Immature natural killer cell (primary cell): ENCODE measurements at regions not wholly inside any gene's neighbourhood (a gene's known extent, or its start where the extent isn't known, plus 50 kb on each side); places are given as distances from the start of the nearest gene placed in this dataset.

Experiments
- DNase-seq, 3 donors: peaks; one replicate each; pipeline ENCODE4 v3.0.0; 2022; ENCODE audit warnings: mixed read lengths in 1 of 3
- H3K27ac Mint-ChIP-seq, 6 donors: one replicate each; pipeline ENCODE4 v1.8.0; 2020; ENCODE audit warnings: mixed read lengths in 6 of 6, mild to moderate bottlenecking in 5 of 6, inconsistent platforms in 4 of 6, moderate library complexity in 3 of 6
- H3K27me3 Mint-ChIP-seq, 3 donors: one replicate each; pipeline ENCODE4 v1.8.0; 2020 to 2021; ENCODE audit warnings: low read depth in 3 of 3, mild to moderate bottlenecking in 3 of 3, mixed read lengths in 3 of 3, moderate library complexity in 3 of 3, inconsistent platforms in 1 of 3
- H3K36me3 Mint-ChIP-seq, 3 donors: one replicate each; pipeline ENCODE4 v1.8.0; 2020; ENCODE audit warnings: mixed read lengths in 3 of 3, inconsistent platforms in 2 of 3, mild to moderate bottlenecking in 2 of 3
- H3K4me1 Mint-ChIP-seq, 2 donors: one replicate each; pipeline ENCODE4 v1.8.0; 2020; ENCODE audit warnings: inconsistent platforms in 2 of 2, mild to moderate bottlenecking in 2 of 2, mixed read lengths in 2 of 2, moderate library complexity in 1 of 2
- H3K4me3 Mint-ChIP-seq, 5 donors: one replicate each; pipeline ENCODE4 v1.8.0; 2020; ENCODE audit warnings: mild to moderate bottlenecking in 5 of 5, mixed read lengths in 5 of 5, inconsistent platforms in 3 of 5, moderate library complexity in 3 of 5
- H3K9me3 Mint-ChIP-seq, 6 donors: one replicate each; pipeline ENCODE4 v1.8.0; 2020; ENCODE audit warnings: mild to moderate bottlenecking in 6 of 6, mixed read lengths in 6 of 6, inconsistent platforms in 4 of 6, moderate library complexity in 3 of 6

DNA sequence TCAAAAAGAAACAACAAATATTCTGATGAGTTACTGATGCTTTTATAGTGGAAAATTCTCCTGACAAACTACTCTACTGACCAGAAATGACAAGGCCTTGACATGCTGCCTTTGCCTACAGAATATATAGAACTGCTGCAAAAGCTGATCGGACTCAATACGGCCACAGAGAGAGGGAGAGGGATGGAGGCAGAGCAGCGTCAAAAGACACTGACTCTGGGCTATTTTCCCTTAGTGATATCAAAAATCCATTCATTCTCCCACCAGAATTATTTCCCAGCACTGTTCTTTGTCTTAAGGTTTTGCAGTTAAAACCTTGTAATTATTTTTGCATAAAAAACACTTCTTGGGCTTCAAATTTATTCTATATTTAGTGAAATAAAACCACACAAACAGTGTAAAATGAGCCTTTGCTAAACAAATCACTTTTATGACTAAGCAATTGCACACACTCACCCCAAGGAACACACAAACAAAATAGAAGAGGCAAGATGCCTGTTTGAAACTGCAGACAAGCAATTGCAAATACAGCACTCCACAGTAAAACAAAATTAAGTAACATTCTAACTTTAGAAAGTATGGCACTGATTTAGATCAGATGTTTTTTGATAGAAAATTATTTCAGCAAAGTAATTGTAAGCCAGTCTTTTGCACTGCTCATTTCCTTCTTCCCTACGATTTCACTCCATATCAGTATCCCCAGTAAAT is 1036.4 kb downstream of the ADGRL2 start:
- no peaks in the 10 kb centered on the region for H3K4me1 Mint-ChIP-seq
- H3K36me3 Mint-ChIP-seq = no peaks in the 10 kb centered on the region
- DNase-seq = no peak
- H3K27me3 Mint-ChIP-seq = peaks cover 0 to 2% (median 0%) of the 10 kb centered on the region in 3 donors
- no peak overlapping the region for H3K4me3 Mint-ChIP-seq
- no peak overlapping the region for H3K27ac Mint-ChIP-seq
- peaks cover 0 to 38% (median 5%) of the 10 kb centered on the region in 6 donors for H3K9me3 Mint-ChIP-seq

DNA sequence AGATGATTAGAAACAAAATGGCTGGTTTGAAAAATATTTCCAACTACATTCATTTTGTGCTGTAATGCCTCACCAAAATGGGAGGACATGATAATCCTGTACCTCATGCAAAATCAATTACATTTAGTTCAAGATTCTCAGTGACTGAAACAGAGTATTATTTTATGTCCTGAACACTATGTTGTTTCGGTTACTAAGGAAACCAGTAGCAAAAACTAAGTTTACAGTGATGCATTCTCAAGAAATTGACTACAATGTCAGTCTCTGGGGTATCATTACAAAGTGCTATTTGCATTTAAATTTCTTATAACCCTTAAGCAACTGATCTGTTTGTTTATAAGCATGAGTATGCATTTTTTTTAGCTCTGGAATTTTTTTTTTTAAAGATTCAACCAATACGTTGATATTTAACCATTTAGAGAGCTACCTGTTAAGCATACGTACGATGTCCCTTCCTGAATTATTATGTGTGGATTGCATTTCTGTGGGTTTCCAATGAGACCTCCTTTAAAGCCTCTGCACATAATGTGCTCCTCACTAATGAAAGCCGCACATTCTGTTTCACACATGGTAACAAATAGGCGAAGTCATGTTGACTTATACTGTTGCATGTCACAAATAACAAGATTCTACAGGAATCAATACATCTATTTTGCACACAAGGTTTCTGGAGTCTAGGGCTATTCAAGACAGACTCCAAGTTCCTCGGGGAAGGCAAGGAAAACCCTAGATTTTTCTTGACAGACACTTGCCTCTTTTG is 1035.7 kb downstream of the ADGRL2 start:
- Mint-ChIP-seq H3K9me3 (peaks cover 0 to 38% (median 5%) of the 10 kb centered on the region in 6 donors), H3K4me3 (no peak overlapping the region), H3K4me1 (no peaks in the 10 kb centered on the region), H3K36me3 (no peaks in the 10 kb centered on the region), H3K27me3 (peaks cover 0 to 2% (median 0%) of the 10 kb centered on the region in 3 donors), H3K27ac (no peak overlapping the region)
- DNase-seq = no peak

DNA sequence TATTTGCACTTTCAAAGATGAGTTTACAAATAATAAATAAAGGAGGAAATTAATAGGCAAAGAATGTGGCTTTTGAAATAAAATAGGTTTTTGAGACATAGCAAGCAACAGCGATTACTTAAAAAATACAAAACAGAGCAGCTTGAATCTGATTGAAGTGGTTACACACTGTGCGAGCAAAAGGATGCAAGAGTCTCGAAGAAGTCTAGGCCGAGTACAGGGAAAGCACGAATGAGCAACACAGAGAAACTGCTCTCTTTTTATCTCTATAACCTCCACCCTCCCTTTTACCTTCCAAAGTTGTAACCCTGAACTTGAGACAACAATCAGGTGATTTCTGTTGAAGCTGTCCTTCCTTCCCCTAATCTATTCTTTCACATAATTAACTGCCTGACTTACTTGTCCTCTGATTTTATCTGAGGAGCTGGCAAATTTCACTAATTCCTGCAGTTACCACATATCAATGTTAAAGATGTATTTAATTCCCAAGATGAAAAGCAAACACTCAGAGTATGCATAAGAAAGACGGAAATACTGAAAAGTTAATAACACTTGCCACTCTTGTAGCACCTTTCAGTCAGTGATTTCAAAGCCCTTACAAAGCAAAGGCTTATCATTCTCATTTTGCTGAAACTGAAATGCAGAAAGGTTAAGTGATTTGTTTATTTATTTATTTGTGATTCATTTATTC is 1030.1 kb downstream of the ADGRL2 start:
- Mint-ChIP-seq H3K9me3 (peaks cover 2 to 21% (median 8%) of the 10 kb centered on the region in 6 donors), H3K27me3 (no peaks in the 10 kb centered on the region), H3K4me3 (no peak overlapping the region), H3K36me3 (no peaks in the 10 kb centered on the region), H3K4me1 (no peaks in the 10 kb centered on the region), H3K27ac (no peak overlapping the region)
- DNase-seq = no peak

DNA sequence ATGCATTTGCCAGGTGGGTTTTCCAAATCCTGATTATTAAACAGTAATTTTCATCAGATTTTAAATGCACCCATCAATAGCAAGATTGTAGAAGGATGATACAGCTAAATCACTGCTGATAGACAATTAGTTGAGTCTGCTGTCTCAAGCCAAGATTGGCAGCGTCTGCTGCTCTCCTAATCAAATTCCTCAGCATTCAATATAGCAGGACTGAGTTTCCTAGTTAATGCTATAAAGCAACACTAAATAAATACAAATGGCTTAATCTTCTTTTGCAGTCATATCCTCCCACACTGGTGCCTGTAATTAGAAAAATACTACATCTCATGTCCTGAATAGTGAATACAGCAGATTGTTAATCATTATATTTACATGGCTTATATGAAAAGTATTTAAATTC is 1028.8 kb downstream of the ADGRL2 start:
- no peak overlapping the region for H3K27ac Mint-ChIP-seq
- no peaks in the 10 kb centered on the region for H3K27me3 Mint-ChIP-seq
- no peaks in the 10 kb centered on the region for H3K4me1 Mint-ChIP-seq
- no peak for DNase-seq
- no peaks in the 10 kb centered on the region for H3K36me3 Mint-ChIP-seq
- H3K9me3 Mint-ChIP-seq = peaks cover 0 to 20% (median 3%) of the 10 kb centered on the region in 6 donors
- H3K4me3 Mint-ChIP-seq = no peak overlapping the region

DNA sequence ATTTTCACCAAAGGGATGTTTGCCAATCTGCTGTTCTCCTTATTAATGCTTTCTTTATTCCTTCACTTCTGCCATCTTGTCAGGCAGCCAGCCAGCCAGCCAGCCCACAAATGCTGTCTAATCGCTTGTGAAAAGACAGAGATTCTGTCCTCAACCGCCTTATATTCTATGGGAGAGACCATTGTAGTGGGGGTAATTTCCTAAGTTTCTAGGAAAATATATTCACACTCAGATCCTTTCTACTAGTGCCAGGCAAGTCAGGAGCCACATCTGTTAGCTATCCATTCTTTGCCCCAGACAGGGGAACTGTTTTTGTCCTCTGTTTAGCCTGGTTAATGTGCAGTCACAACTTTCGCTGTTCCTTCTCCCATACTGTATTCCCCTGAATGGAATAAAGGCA is 1023.1 kb downstream of the ADGRL2 start:
- Mint-ChIP-seq H3K27ac (no peak overlapping the region), H3K4me3 (no peak overlapping the region), H3K9me3 (peaks cover 0 to 33% (median 4%) of the 10 kb centered on the region in 6 donors), H3K36me3 (peaks cover 0 to 3% (median 0%) of the 10 kb centered on the region in 3 donors), H3K4me1 (peaks cover 0 to 8% of the 10 kb centered on the region in 2 donors), H3K27me3 (peaks cover 0 to 3% (median 0%) of the 10 kb centered on the region in 3 donors)
- DNase-seq = no peak

DNA sequence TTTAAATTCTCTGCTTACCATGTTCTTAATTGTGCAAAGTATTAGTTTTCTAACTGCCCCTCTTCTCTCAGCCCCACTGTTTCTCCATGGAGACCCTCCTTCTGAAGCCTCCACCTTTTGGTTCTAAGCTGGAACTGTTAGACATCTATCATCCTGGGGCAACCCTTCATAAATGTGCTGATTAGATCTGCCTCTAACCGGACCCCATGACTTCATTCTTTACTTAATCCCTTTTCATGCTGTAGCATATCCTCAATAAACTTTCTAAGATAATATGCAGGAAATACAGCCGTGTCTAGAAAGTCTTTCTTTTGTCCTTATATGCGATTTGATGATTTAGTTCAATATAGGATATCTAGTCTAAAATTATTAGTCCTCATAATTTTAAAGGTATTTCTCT is 1020.1 kb downstream of the ADGRL2 start:
- Mint-ChIP-seq H3K4me1 (peaks cover 1 to 13% of the 10 kb centered on the region in 2 donors), H3K36me3 (peaks cover 0 to 3% (median 0%) of the 10 kb centered on the region in 3 donors), H3K4me3 (no peak overlapping the region), H3K27ac (no peak overlapping the region), H3K9me3 (peaks cover 5 to 55% (median 7%) of the 10 kb centered on the region in 6 donors), H3K27me3 (peaks cover 0 to 3% (median 0%) of the 10 kb centered on the region in 3 donors)
- DNase-seq = no peak

DNA sequence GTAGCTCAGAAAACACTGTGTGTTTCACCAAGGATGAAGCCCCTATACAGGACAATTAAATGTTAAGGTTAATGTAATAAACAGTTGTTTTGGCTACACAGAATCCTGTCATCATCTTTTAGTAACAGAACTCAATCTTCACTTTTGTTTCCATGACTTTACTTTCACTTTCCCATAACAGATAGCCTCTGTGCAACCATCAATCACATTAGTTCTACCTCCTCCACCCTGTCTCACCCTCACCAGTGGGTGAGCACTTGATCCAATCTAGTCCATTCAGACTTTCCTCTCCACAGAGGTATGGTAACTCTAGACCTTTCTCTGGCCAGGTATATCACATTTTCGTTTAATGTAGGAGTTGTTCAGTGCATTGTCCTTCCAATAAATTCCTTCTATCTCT is 1018.5 kb downstream of the ADGRL2 start:
- DNase-seq = no peak
- H3K4me1 Mint-ChIP-seq = peaks cover 1 to 13% of the 10 kb centered on the region in 2 donors
- no peak overlapping the region for H3K4me3 Mint-ChIP-seq
- peak overlapping the region in 1 of 6 donors; percentile 10 for H3K27ac Mint-ChIP-seq
- peaks cover 3 to 43% (median 7%) of the 10 kb centered on the region in 6 donors for H3K9me3 Mint-ChIP-seq
- peaks cover 0 to 3% (median 0%) of the 10 kb centered on the region in 3 donors for H3K27me3 Mint-ChIP-seq
- peaks cover 0 to 3% (median 0%) of the 10 kb centered on the region in 3 donors for H3K36me3 Mint-ChIP-seq

DNA sequence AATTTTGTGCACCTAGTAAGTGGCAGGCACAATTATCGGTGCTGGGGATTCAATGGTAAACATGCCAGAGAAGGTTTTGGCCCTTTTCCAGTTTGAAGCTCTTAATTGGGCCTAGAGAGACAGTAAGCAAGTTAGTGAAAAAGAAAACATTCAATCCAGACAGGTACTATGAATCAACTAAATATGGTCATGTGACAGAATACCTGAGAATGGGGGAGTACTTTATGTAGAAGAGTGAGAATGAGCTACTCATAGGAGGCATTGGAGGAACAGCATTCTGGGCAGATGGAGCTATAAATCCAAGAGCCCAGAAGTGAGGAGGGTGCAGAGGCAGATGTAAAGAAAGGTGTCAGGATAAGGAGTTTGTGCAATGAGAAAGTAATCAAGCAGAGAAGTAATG is 1017.9 kb downstream of the ADGRL2 start:
- Mint-ChIP-seq H3K27me3 (peaks cover 0 to 2% (median 0%) of the 10 kb centered on the region in 3 donors), H3K9me3 (peaks cover 3 to 43% (median 7%) of the 10 kb centered on the region in 6 donors), H3K4me1 (peaks cover 1 to 13% of the 10 kb centered on the region in 2 donors), H3K27ac (no peak overlapping the region), H3K36me3 (no peaks in the 10 kb centered on the region), H3K4me3 (no peak overlapping the region)
- DNase-seq = no peak

DNA sequence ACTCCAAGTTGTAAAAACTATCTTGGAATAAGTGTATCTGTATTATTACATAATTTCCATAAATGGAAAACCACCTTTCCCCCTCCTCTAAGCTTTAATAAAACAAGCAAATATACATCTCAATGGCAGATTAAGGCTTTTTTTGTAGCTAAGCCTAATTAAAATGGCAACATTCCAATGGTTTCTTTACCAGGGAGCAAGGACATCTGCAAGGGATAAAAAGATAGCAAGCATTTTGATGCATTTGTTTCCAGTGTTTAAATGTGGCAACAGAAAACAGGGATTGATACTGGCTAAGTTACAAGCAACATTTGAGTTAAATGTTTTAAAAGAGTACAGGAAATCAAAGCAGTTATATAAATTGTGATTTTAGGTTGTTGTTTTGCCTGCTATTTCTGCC is 1012.7 kb downstream of the ADGRL2 start:
- no peak for DNase-seq
- H3K36me3 Mint-ChIP-seq = no peaks in the 10 kb centered on the region
- no peak overlapping the region for H3K4me3 Mint-ChIP-seq
- H3K27ac Mint-ChIP-seq = no peak overlapping the region
- peaks cover 0 to 1% (median 0%) of the 10 kb centered on the region in 3 donors for H3K27me3 Mint-ChIP-seq
- H3K9me3 Mint-ChIP-seq = peaks cover 0 to 25% (median 12%) of the 10 kb centered on the region in 6 donors
- H3K4me1 Mint-ChIP-seq = peaks cover 0 to under 1% of the 10 kb centered on the region in 2 donors

DNA sequence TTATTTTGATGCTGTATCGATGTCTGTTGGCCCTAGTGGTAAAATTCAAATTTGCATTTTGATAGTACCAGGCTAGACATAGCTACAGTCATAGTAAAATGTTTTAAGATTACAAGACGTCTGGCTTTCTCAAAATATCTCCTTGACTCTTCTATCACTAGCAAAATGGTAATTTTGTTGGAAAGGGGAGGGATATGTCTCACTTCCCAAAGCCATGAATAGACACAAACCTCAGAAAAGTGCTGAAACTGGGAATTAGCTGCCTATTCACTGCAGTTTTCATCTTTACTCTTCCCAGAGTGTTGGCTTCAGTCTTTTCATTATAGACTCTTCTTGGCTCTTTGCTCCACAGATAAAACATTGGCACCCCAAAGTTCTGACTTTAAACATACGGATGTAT is 1009.9 kb downstream of the ADGRL2 start:
- no peak overlapping the region for H3K4me3 Mint-ChIP-seq
- no peaks in the 10 kb centered on the region for H3K4me1 Mint-ChIP-seq
- no peaks in the 10 kb centered on the region for H3K36me3 Mint-ChIP-seq
- peaks cover 0 to 1% (median 0%) of the 10 kb centered on the region in 3 donors for H3K27me3 Mint-ChIP-seq
- peaks cover 0 to 18% (median 11%) of the 10 kb centered on the region in 6 donors for H3K9me3 Mint-ChIP-seq
- no peak for DNase-seq
- no peak overlapping the region for H3K27ac Mint-ChIP-seq

DNA sequence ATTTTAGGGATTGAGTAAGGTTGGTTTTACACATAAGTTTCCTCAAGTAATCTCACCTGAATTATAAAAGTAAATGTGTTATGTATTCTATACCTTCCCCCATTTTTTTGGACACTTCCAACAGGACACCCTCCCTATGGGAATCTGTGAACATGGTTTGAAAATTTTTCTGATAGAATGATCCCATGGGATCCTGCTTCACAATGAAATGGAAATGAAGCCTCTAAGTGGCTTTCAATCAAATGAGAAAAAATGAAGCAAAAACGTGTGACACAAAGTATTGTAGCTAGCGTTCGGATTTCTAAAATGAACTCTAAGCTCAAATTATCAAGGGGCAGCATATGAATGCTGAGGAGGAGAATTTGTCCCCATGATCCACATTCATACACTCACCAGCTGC is 1006.8 kb downstream of the ADGRL2 start:
- Mint-ChIP-seq H3K9me3 (peaks cover 6 to 26% (median 13%) of the 10 kb centered on the region in 6 donors), H3K4me1 (no peaks in the 10 kb centered on the region), H3K27me3 (peaks cover 0 to 2% (median 1%) of the 10 kb centered on the region in 3 donors), H3K36me3 (no peaks in the 10 kb centered on the region), H3K27ac (no peak overlapping the region), H3K4me3 (no peak overlapping the region)
- no peak for DNase-seq

DNA sequence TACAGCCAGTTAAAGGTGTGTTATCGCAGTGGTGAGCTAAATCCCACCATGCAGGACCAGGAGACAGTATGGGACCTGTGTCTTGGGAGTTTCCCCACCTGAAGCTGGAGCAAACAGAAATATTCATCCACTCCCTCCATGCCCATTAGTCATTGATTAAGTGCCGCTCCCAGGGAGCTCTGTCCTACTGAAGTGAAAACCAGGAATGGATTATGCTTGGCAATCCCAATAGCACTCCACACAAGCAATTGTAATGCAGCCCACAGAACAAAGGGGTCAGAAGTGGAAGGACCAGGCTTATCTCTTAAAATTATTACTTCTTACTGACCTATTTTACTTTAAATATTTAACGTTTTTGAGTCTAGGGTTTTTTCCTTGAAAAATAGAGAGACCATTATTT is 1005.4 kb downstream of the ADGRL2 start:
- Mint-ChIP-seq H3K4me3 (no peak overlapping the region), H3K9me3 (peaks cover 7 to 34% (median 13%) of the 10 kb centered on the region in 6 donors), H3K27me3 (peaks cover 0 to 2% (median 1%) of the 10 kb centered on the region in 3 donors), H3K27ac (no peak overlapping the region), H3K36me3 (no peaks in the 10 kb centered on the region), H3K4me1 (no peaks in the 10 kb centered on the region)
- no peak for DNase-seq

DNA sequence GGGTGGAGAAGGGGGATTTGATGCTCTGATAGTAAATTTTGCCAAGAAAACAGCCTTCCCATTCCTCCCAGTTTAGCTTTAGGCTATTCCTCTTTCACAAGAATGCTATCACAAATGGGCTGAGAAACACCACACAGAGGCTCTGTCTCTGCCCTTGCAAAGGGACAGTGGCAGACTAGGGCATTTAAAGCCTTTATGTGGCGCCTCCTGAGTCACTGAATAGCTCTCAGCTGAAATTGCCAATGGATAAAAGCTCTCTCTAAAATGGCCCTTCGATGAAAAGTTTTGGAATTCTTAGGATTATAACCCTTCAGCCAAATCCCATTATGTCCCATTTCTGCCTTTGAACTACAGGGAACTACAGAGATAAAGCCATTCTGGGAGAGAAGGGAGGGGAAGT is 1000.4 kb downstream of the ADGRL2 start:
- no peak for DNase-seq
- peaks cover 0 to 2% (median 2%) of the 10 kb centered on the region in 3 donors for H3K27me3 Mint-ChIP-seq
- H3K4me1 Mint-ChIP-seq = no peaks in the 10 kb centered on the region
- H3K27ac Mint-ChIP-seq = no peak overlapping the region
- no peak overlapping the region for H3K4me3 Mint-ChIP-seq
- H3K36me3 Mint-ChIP-seq = no peaks in the 10 kb centered on the region
- H3K9me3 Mint-ChIP-seq = peaks cover 9 to 39% (median 18%) of the 10 kb centered on the region in 6 donors

DNA sequence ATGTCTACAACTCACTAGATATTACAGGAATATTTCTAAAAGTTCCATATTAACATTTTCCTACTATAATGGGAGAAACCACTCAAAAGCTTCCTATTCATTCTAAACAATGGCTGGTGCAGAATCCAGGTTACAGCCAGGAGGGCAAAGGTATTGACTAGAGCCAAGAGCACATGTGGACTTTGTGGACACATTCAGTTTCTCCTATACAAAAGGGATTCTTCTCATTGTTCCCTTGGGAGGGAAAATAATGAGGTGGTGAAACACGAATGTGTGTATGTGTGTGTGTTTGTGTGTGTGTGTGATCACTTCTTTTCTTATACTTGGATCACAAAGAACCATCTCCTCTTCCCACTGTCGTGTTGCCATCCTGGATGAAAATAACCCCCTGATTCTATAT is 1000.0 kb downstream of the ADGRL2 start:
- H3K9me3 Mint-ChIP-seq = peaks cover 12 to 44% (median 17%) of the 10 kb centered on the region in 6 donors
- H3K27ac Mint-ChIP-seq = no peak overlapping the region
- H3K27me3 Mint-ChIP-seq = peaks cover 0 to 2% (median 2%) of the 10 kb centered on the region in 3 donors
- no peaks in the 10 kb centered on the region for H3K4me1 Mint-ChIP-seq
- no peak overlapping the region for H3K4me3 Mint-ChIP-seq
- no peak for DNase-seq
- H3K36me3 Mint-ChIP-seq = no peaks in the 10 kb centered on the region
